M059J (cell line): ENCODE measurements at regions not wholly inside any gene's neighbourhood (a gene's known extent, or its start where the extent isn't known, plus 50 kb on each side); places are given as distances from the start of the nearest gene placed in this dataset.

ENCODE experiments used
- DNase-seq: peaks from one replicate; pipeline ENCODE4 v3.0.0-alpha.2; 2012; ENCODE audit warnings: low read depth

DNA sequence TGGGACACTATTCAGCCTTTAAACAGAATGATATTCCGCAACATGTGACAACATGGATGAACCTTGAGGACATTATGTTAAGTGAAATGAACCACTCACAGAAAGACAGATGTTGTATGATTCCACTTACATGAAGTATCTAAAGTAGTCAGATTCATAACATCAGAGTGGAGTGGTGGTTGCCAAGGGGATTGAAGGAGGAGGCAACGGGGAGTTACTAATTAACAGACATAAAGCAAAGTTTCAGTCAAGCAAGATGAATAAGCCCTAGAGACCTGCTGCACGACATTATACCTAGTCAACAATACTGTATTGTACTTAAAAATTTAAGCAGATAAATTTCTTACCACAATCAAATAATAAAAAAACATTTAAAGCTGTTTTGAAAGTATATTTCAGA is 105.0 kb upstream of the NR0B1 start:
- DNase-seq = no peak

DNA sequence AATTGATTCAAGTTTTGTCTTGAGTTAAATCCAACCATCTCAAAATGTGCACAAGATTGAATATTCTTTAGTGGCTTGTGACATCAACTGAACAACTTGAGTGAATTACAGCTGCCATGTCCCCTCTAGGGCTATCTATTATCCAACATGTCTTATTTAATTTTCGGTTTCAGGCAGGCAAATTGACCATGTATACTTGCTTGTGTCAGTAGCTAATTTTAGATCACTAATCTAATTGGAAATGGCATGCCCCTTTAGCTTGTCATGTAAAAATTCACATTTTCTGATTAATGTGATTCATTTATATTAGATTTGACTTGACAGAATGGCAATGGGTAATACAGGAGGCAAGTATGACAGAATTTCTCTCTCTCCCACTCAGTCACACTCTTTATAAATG is 93.2 kb upstream of the NR0B1 start:
- DNase-seq = no peak

DNA sequence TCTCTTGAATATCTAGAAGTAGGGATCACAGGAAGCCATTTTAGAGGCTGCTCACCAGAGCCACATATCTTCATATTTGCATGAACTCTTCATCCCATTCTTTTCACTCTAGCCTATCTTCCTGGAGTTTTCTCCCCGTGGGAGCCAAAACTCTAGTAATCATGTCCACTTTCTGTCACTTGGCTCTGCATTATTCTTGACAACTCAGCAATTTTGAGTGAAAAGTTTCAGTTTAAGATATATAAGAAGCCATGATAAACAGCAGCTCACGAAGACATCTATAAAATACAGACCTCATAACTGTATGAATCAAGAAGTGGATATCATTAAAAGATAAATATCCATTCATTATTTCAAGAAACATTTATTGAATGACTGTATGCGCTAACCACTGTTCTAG is 79.1 kb upstream of the NR0B1 start:
- no peak for DNase-seq

DNA sequence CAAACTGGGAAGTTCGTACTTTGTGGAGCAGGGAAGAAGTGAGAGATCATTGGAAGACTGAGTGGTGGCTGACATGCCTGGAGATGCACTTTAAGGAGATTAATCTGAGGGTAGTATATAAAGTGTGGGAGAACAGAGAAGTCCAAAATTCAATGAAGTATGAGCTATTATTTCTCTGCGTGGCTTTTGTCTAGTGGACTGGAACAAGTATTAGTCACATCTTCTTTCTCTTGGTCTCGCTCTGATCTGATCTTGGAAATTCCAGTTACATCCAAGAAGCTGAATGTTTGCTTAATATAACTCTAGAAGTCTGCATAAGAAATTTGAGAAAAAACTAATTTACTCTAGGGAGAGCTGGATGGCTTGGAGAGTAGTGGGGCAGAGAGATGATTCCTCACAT is 64.8 kb upstream of the NR0B1 start:
- DNase-seq = no peak

DNA sequence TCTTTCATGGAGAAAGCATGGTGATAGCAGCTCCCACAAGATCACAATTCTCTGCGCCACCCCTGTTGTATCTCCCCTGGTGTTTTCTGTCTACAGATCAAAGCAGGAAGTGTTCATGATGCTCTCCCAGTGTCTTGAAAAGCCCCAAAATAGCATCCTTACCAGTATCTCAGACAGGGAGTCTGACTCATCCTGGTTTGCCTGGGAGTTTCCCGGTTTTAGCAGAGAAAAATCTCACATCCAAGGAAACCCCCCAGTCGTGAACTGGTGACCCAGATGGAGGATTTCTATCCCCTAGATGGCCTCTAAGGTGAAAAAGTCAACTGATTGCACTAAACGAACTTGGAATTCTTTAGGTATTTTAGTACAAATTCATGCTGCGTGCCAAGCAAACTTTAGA is 64.3 kb upstream of the NR0B1 start:
- peak; percentile 27 for DNase-seq

DNA sequence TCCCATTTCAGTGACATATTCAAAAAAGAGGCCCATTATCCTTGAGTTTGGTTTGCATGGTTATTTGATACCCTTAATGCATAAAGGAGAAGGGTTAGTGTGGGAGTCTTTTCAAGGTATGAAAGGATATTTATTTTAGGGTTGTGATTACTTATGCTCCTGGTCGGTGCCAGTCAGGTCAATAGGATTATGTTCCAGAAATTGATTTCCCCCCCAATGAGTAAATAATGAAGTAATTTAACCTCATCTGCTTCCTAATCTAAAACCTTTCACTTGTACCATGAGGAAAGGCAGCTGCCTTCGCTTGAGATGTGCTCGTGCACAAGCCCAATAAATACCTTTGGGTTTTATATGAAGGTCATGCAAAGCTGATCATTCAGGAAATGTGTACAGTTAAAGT is 55.0 kb upstream of the NR0B1 start:
- no peak for DNase-seq
